ENCODE measurements at regions not wholly inside any gene's neighbourhood (a gene's known extent, or its start where the extent isn't known, plus 50 kb on each side); places are given as distances from the start of the nearest gene placed in this dataset.

DNA sequence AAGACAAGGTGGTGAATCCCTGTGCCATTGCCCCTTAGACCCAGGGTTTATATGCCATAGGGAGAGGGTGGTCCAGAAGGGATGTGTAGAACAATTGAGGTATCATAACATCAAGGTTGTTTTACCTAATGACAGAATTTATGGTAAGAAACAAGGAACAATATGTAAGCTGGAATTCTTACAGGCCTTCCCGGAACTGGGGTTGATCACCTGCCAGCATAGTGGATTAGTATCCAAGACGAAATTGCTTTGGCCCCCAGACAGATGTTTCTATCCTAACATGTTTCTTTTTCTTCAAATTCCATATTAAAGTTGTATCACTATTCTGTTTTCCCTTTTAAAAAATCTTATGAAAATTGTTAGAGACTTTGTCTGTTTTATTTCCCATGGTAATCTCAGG, 343.8 kb upstream of the ANO3 start:
- Histone ChIP-seq H3K9me3 (ENCODE audit: control insufficient read depth in 4 of 4, insufficient read depth in 3 of 4, low read length in 3 of 4) (no peaks in the 10 kb centered on the region), H3K27me3 (ENCODE audit: control insufficient read depth in 3 of 3, insufficient read depth in 3 of 3, low read length in 2 of 3) (no peaks in the 10 kb centered on the region), H3K4me1 (ENCODE audit: control insufficient read depth in 5 of 5, insufficient read depth in 5 of 5, low read length in 5 of 5) (peaks cover 0 to 29% (median 0%) of the 10 kb centered on the region in 5 donors), H3K27ac (ENCODE audit: low read depth in 1 of 2, low read length in 1 of 2) (no peak overlapping the region), H3K4me3 (no peak overlapping the region), H3K9ac (ENCODE audit: insufficient read depth in 1 of 2, low read length in 2 of 2) (no peak overlapping the region), H3K36me3 (ENCODE audit: control insufficient read depth in 4 of 4, insufficient read depth in 4 of 4, low read length in 4 of 4) (no peaks in the 10 kb centered on the region)
- 56 to 58% methylated on average over 2 of the region's 2 CpGs for WGBS, 2 donors
- TF ChIP-seq, protein P1, sequence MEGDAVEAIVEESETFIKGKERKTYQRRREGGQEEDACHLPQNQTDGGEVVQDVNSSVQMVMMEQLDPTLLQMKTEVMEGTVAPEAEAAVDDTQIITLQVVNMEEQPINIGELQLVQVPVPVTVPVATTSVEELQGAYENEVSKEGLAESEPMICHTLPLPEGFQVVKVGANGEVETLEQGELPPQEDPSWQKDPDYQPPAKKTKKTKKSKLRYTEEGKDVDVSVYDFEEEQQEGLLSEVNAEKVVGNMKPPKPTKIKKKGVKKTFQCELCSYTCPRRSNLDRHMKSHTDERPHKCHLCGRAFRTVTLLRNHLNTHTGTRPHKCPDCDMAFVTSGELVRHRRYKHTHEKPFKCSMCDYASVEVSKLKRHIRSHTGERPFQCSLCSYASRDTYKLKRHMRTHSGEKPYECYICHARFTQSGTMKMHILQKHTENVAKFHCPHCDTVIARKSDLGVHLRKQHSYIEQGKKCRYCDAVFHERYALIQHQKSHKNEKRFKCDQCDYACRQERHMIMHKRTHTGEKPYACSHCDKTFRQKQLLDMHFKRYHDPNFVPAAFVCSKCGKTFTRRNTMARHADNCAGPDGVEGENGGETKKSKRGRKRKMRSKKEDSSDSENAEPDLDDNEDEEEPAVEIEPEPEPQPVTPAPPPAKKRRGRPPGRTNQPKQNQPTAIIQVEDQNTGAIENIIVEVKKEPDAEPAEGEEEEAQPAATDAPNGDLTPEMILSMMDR (IDR thresholded peaks at IDR 0.05; ENCODE audit: control extremely low read depth, extremely low read depth), result no peak
- no peak for ATAC-seq (ENCODE audit: insufficient read depth, low FRiP score)
- no peak for DNase-seq

DNA sequence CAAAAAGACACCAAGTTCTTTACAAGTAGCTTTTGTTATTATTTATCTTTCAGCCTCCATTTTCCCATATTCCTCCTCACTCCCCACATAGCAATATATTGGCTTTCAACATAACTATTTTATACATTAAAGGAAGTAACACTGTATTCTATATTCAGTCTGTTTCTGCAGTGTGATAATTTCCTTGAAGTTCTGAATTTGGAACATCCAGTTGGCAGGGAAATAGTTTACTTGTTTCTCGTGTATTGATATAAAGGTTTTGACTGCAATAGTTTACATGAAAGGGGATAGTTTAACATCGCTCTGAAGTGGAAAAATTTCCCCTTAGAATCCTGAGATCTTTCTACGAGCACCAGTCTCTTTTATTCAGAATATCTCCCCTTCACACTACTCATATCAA, 341.5 kb upstream of the ANO3 start:
- Histone ChIP-seq H3K36me3 (ENCODE audit: control insufficient read depth in 4 of 4, insufficient read depth in 4 of 4, low read length in 4 of 4) (no peaks in the 10 kb centered on the region), H3K4me3 (no peak overlapping the region), H3K27me3 (ENCODE audit: control insufficient read depth in 3 of 3, insufficient read depth in 3 of 3, low read length in 2 of 3) (no peaks in the 10 kb centered on the region), H3K9me3 (ENCODE audit: control insufficient read depth in 4 of 4, insufficient read depth in 3 of 4, low read length in 3 of 4) (no peaks in the 10 kb centered on the region), H3K27ac (ENCODE audit: low read depth in 1 of 2, low read length in 1 of 2) (no peak overlapping the region), H3K4me1 (ENCODE audit: control insufficient read depth in 5 of 5, insufficient read depth in 5 of 5, low read length in 5 of 5) (peaks cover 0 to 34% (median 0%) of the 10 kb centered on the region in 5 donors), H3K9ac (ENCODE audit: insufficient read depth in 1 of 2, low read length in 2 of 2) (no peak overlapping the region)
- DNase-seq (peak in 2 of 3 donors; percentile 73 to 76), ATAC-seq (ENCODE audit: insufficient read depth, low FRiP score) (no peak)
- TF ChIP-seq, protein P1 (IDR thresholded peaks at IDR 0.05; ENCODE audit: control extremely low read depth, extremely low read depth), result no peak
- 53 to 71% methylated on average over 3 of the region's 3 CpGs for WGBS, 2 donors

DNA sequence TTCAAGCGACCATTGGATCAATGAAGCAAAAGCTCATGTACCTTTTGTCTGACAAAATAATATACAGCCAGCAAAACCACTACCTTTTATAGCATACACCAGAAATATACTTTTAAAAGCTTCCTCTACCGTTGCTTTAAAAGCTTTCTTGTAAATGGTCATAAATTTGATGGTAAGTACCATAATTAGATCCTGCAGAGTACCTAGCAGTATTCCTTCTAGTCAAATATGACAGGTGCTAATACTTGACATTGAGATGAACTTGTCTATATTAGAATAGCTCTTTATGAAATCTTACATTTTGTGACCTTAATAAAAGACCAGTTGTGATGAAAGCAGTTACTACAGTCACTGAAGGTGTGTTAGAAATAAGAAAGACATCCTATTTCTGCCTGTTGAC, 340.5 kb upstream of the ANO3 start:
- no peak for ATAC-seq (ENCODE audit: insufficient read depth, low FRiP score)
- 82 to 83% methylated on average over 2 of the region's 2 CpGs for WGBS, 2 donors
- Histone ChIP-seq H3K4me3 (no peak overlapping the region), H3K27me3 (ENCODE audit: control insufficient read depth in 3 of 3, insufficient read depth in 3 of 3, low read length in 2 of 3) (no peaks in the 10 kb centered on the region), H3K9ac (ENCODE audit: insufficient read depth in 1 of 2, low read length in 2 of 2) (no peak overlapping the region), H3K4me1 (ENCODE audit: control insufficient read depth in 5 of 5, insufficient read depth in 5 of 5, low read length in 5 of 5) (peaks cover 0 to 34% (median 0%) of the 10 kb centered on the region in 5 donors), H3K36me3 (ENCODE audit: control insufficient read depth in 4 of 4, insufficient read depth in 4 of 4, low read length in 4 of 4) (no peaks in the 10 kb centered on the region), H3K9me3 (ENCODE audit: control insufficient read depth in 4 of 4, insufficient read depth in 3 of 4, low read length in 3 of 4) (no peaks in the 10 kb centered on the region), H3K27ac (ENCODE audit: low read depth in 1 of 2, low read length in 1 of 2) (no peak overlapping the region)
- TF ChIP-seq, protein P1 (IDR thresholded peaks at IDR 0.05; ENCODE audit: control extremely low read depth, extremely low read depth), result no peak
- DNase-seq, result peak in 1 of 3 donors; percentile 9

DNA sequence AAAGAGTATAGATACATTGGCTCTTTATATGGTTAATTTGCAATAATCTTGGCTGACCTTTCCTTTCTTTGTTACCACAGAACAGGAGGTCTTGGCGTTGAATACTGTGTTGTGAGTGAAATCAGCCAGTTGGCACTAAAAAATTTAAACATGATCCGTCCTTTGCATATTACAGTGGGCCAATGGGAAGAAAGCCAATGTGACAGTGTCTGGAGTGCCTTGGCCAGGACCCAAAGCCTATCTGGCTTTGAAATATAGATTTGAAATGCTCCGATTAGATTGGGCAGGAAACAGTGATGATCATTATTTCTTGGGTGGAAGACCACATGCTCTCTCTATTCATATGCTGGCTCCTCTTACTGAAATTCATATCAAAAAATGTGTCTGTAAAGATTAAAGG, 339.6 kb upstream of the ANO3 start:
- H3K4me3 ChIP-seq, result no peak overlapping the region
- DNase-seq (peak; percentile 89 to 98 (median 98)), ATAC-seq (ENCODE audit: insufficient read depth, low FRiP score) (no peak)
- no peaks in the 10 kb centered on the region for H3K27me3 ChIP-seq (ENCODE audit: control insufficient read depth in 3 of 3, insufficient read depth in 3 of 3, low read length in 2 of 3)
- no peak overlapping the region for H3K27ac ChIP-seq (ENCODE audit: low read depth in 1 of 2, low read length in 1 of 2)
- peaks cover 0 to 34% (median 0%) of the 10 kb centered on the region in 5 donors for H3K4me1 ChIP-seq (ENCODE audit: control insufficient read depth in 5 of 5, insufficient read depth in 5 of 5, low read length in 5 of 5)
- TF ChIP-seq, protein P1 (IDR thresholded peaks at IDR 0.05; ENCODE audit: control extremely low read depth, extremely low read depth), result no peak
- no peaks in the 10 kb centered on the region for H3K9me3 ChIP-seq (ENCODE audit: control insufficient read depth in 4 of 4, insufficient read depth in 3 of 4, low read length in 3 of 4)
- no peaks in the 10 kb centered on the region for H3K36me3 ChIP-seq (ENCODE audit: control insufficient read depth in 4 of 4, insufficient read depth in 4 of 4, low read length in 4 of 4)
- H3K9ac ChIP-seq (ENCODE audit: insufficient read depth in 1 of 2, low read length in 2 of 2), result no peak overlapping the region
- 44 to 69% methylated on average over 3 of the region's 3 CpGs for WGBS, 2 donors
